Right lobe of liver (tissue), 4 donors: ENCODE measurements at regions not wholly inside any gene's neighbourhood (a gene's known extent, or its start where the extent isn't known, plus 50 kb on each side); places are given as distances from the start of the nearest gene placed in this dataset.

Experiments
- POLR2A ChIP-seq: fragments of 450-650 bp; IDR thresholded peaks from one replicate; pipeline ENCODE4 v1.6.1; 2017; ENCODE audit warnings: antibody characterized with exemption, mild to moderate bottlenecking
- TF ChIP-seq, protein P1 (sequence below), 4 donors: fragments of 200-600 bp in 3 of 4; fragments of 450-650 bp in 1 of 4; IDR thresholded peaks; one replicate each; pipeline versions ENCODE4 v1.5.1 to v1.8.0; 2016 to 2022; ENCODE audit warnings: antibody characterized with exemption in 4 of 4, mild to moderate bottlenecking in 2 of 4
- donor health status: DM: no; HTN: no; CAD: no.
- donor health status: DM: no; HTN: no; CAD: no.
- donor health status: DM: no; HTN: yes; CAD: no.

GRCh38 chr21:20265707-20266440 lies 732.3 kb upstream of the NCAM2 start:
- TF ChIP-seq POLR2A: no peak
- TF ChIP-seq, protein P1, sequence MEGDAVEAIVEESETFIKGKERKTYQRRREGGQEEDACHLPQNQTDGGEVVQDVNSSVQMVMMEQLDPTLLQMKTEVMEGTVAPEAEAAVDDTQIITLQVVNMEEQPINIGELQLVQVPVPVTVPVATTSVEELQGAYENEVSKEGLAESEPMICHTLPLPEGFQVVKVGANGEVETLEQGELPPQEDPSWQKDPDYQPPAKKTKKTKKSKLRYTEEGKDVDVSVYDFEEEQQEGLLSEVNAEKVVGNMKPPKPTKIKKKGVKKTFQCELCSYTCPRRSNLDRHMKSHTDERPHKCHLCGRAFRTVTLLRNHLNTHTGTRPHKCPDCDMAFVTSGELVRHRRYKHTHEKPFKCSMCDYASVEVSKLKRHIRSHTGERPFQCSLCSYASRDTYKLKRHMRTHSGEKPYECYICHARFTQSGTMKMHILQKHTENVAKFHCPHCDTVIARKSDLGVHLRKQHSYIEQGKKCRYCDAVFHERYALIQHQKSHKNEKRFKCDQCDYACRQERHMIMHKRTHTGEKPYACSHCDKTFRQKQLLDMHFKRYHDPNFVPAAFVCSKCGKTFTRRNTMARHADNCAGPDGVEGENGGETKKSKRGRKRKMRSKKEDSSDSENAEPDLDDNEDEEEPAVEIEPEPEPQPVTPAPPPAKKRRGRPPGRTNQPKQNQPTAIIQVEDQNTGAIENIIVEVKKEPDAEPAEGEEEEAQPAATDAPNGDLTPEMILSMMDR (IDR thresholded peaks at IDR 0.05): no peak
